GM13976 (cell line): ENCODE measurements at regions not wholly inside any gene's neighbourhood (a gene's known extent, or its start where the extent isn't known, plus 50 kb on each side); places are given as distances from the start of the nearest gene placed in this dataset.

ENCODE experiments used
- DNase-seq: peaks from one replicate; pipeline ENCODE4 v3.0.0; 2012; ENCODE audit warnings: low spot score
- CTCF ChIP-seq: IDR thresholded peaks from 2 replicates; pipeline ENCODE4 v1.5.1; 2012; ENCODE audit warnings: borderline replicate concordance, mild to moderate bottlenecking; ENCODE audit not compliant: insufficient read depth; ENCODE audit errors: extremely low read depth, missing control alignments, control extremely low read depth
- in situ Hi-C: fragments of 300-500 bp; cut with MboI; formaldehyde crosslinking; loops from one replicate; pipeline ENCODE4 v1.12.0; 2022; ENCODE audit warnings: low sequenced_read_pairs, mixed read lengths, inconsistent platforms; ENCODE audit not compliant: unreplicated experiment

GRCh38 chr6:40893021-40893420, 146.0 kb downstream of the UNC5CL start:
- in situ Hi-C loops = no loop called here
- no peak for TF ChIP-seq CTCF
- no peak for DNase-seq

GRCh38 chr6:40892223-40892622, 146.8 kb downstream of the UNC5CL start:
- in situ Hi-C loops = no loop called here
- no peak for TF ChIP-seq CTCF
- DNase-seq = no peak

- no peak for DNase-seq
- in situ Hi-C loops = no loop called here
- no peak for TF ChIP-seq CTCF
Measured at GRCh38 chr6:40891686-40892085, 147.3 kb downstream of the UNC5CL start.

GRCh38 chr6:40891131-40891530, 147.9 kb downstream of the UNC5CL start:
- in situ Hi-C loops = no loop called here
- TF ChIP-seq CTCF = no peak
- DNase-seq = no peak

GRCh38 chr6:40889137-40889832, 149.7 kb downstream of the UNC5CL start:
- in situ Hi-C loops = no loop called here
- TF ChIP-seq CTCF = no peak
- DNase-seq = no peak

GRCh38 chr6:40888456-40888990, 150.5 kb downstream of the UNC5CL start:
- in situ Hi-C loops = no loop called here
- DNase-seq = no peak
- no peak for TF ChIP-seq CTCF

- no peak for TF ChIP-seq CTCF
- in situ Hi-C loops = no loop called here
- no peak for DNase-seq
Measured at GRCh38 chr6:40887792-40888340, 151.2 kb downstream of the UNC5CL start.
